ENCODE measurements at regions not wholly inside any gene's neighbourhood (a gene's known extent, or its start where the extent isn't known, plus 50 kb on each side); places are given as distances from the start of the nearest gene placed in this dataset.
"Not testable (repeated sequence)": the region's sequence is repeated elsewhere in the genome, so short reads cannot be mapped to it uniquely, and the experiment has no call there.

- Histone ChIP-seq H3K36me3 (replicated peaks) (no peaks in the 10 kb centered on the region), H3K27me3 (replicated peaks) (no peaks in the 10 kb centered on the region), H3K27ac (no peak overlapping the region), H3K4me3 (ENCODE audit: low read depth, low read length) (no peak overlapping the region)
- DNase-seq: no peak
- in situ Hi-C loops (cut with HindIII; ENCODE audit: low pct_ligation_motif_present, low sequenced_read_pairs): no loop called here
- no peak for TF ChIP-seq CTCF (IDR thresholded peaks at IDR 0.05; ENCODE audit: low read depth, low read length, missing control alignments)
These were observed 55.0 kb upstream of the CXXC4 start for GRCh38 chr4:104549736-104550135.

GRCh38 chr4:104559502-104559901 lies 64.8 kb upstream of the CXXC4 start:
- Histone ChIP-seq H3K36me3 (replicated peaks) (no peaks in the 10 kb centered on the region), H3K27ac (no peak overlapping the region), H3K4me3 (ENCODE audit: low read depth, low read length) (no peak overlapping the region), H3K27me3 (replicated peaks) (no peaks in the 10 kb centered on the region)
- in situ Hi-C loops (cut with HindIII; ENCODE audit: low pct_ligation_motif_present, low sequenced_read_pairs): no loop called here
- TF ChIP-seq CTCF (IDR thresholded peaks at IDR 0.05; ENCODE audit: low read depth, low read length, missing control alignments): no peak
- DNase-seq: no peak

GRCh38 chr4:104571341-104571740 lies 76.6 kb upstream of the CXXC4 start:
- TF ChIP-seq CTCF (IDR thresholded peaks at IDR 0.05; ENCODE audit: low read depth, low read length, missing control alignments): no peak
- no peak overlapping the region for H3K4me3 ChIP-seq (ENCODE audit: low read depth, low read length)
- H3K27ac ChIP-seq: no peak overlapping the region
- no peak for DNase-seq
- in situ Hi-C loops (cut with HindIII; ENCODE audit: low pct_ligation_motif_present, low sequenced_read_pairs): no loop called here
- no peaks in the 10 kb centered on the region for H3K36me3 ChIP-seq (replicated peaks)
- no peaks in the 10 kb centered on the region for H3K27me3 ChIP-seq (replicated peaks)

- H3K27me3 ChIP-seq (replicated peaks): no peaks in the 10 kb centered on the region
- H3K36me3 ChIP-seq (replicated peaks): no peaks in the 10 kb centered on the region
- in situ Hi-C loops (cut with HindIII; ENCODE audit: low pct_ligation_motif_present, low sequenced_read_pairs): no loop called here
- no peak overlapping the region for H3K4me3 ChIP-seq (ENCODE audit: low read depth, low read length)
- H3K27ac ChIP-seq: no peak overlapping the region
- no peak for TF ChIP-seq CTCF (IDR thresholded peaks at IDR 0.05; ENCODE audit: low read depth, low read length, missing control alignments)
- DNase-seq: no peak
These were observed 79.7 kb upstream of the CXXC4 start for GRCh38 chr4:104574371-104574770.

- Histone ChIP-seq H3K4me3 (ENCODE audit: low read depth, low read length) (no peak overlapping the region), H3K27me3 (replicated peaks) (no peaks in the 10 kb centered on the region), H3K36me3 (replicated peaks) (no peaks in the 10 kb centered on the region), H3K27ac (no peak overlapping the region)
- in situ Hi-C loops (cut with HindIII; ENCODE audit: low pct_ligation_motif_present, low sequenced_read_pairs): no loop called here
- DNase-seq: no peak
- TF ChIP-seq CTCF (IDR thresholded peaks at IDR 0.05; ENCODE audit: low read depth, low read length, missing control alignments): no peak
These were observed 80.6 kb upstream of the CXXC4 start for GRCh38 chr4:104575278-104575677.

GRCh38 chr4:104577405-104577804 lies 82.7 kb upstream of the CXXC4 start:
- in situ Hi-C loops (cut with HindIII; ENCODE audit: low pct_ligation_motif_present, low sequenced_read_pairs): no loop called here
- Histone ChIP-seq H3K4me3 (ENCODE audit: low read depth, low read length) (no peak overlapping the region), H3K27me3 (replicated peaks) (no peaks in the 10 kb centered on the region), H3K27ac (no peak overlapping the region), H3K36me3 (replicated peaks) (no peaks in the 10 kb centered on the region)
- TF ChIP-seq CTCF (IDR thresholded peaks at IDR 0.05; ENCODE audit: low read depth, low read length, missing control alignments): no peak
- no peak for DNase-seq

GRCh38 chr4:104581476-104581875 lies 86.8 kb upstream of the CXXC4 start:
- H3K36me3 ChIP-seq (replicated peaks); in situ Hi-C loops (cut with HindIII; ENCODE audit: low pct_ligation_motif_present, low sequenced_read_pairs); H3K4me3 ChIP-seq (ENCODE audit: low read depth, low read length); H3K27me3 ChIP-seq (replicated peaks); DNase-seq; H3K27ac ChIP-seq: not testable (repeated sequence)

- H3K27ac ChIP-seq; DNase-seq; in situ Hi-C loops (cut with HindIII; ENCODE audit: low pct_ligation_motif_present, low sequenced_read_pairs): not testable (repeated sequence)
These were observed 87.4 kb upstream of the CXXC4 start for GRCh38 chr4:104582056-104582455.

More at GRCh38 chr4:104582056-104582455, 87.4 kb upstream of the CXXC4 start:
- not testable (repeated sequence) for H3K4me3 ChIP-seq (ENCODE audit: low read depth, low read length); H3K27me3 ChIP-seq (replicated peaks); H3K36me3 ChIP-seq (replicated peaks)

Data from brain microvascular endothelial cell (primary cell).